GM12878 (cell line): ENCODE measurements at regions not wholly inside any gene's neighbourhood (a gene's known extent, or its start where the extent isn't known, plus 50 kb on each side); places are given as distances from the start of the nearest gene placed in this dataset.

Source experiments
- ATAC-seq: fragments of 200-7000 bp; cut with Tn5 transposase; 3 replicates; pipeline ENCODE4 v1.9.1; 2020; ENCODE audit warnings: mild to moderate bottlenecking, moderate library complexity
- BruUV-seq: library from RNA; stranded (reverse); fragments of 400-500 nt; replicated peaks from 2 replicates; lab custom pipeline; 2021; lab: Mats Ljungman, UMichigan
- CTCF ChIA-PET: fragments of 300-600 bp; sonication (Branson Sonifier 250); formaldehyde crosslinking; extraction: SDS; loops from one replicate; lab custom pipeline; 2021; ENCODE audit warnings: inconsistent platforms; lab: Yijun Ruan, JAX
- POLR2A ChIA-PET: fragments of 350-600 bp; formaldehyde crosslinking; extraction: SDS; loops from one replicate; lab custom pipeline; 2021; ENCODE audit warnings: inconsistent platforms; lab: Charles Lee
- RAD21 ChIA-PET: fragments of 300-600 bp; sonication (Branson Sonifier 250); formaldehyde crosslinking; loops from one replicate; lab custom pipeline; 2023; ENCODE audit warnings: antibody characterized with exemption; ENCODE audit not compliant: unreplicated experiment; lab: Charles Lee
- SMC1A ChIA-PET: fragments of 300-600 bp; sonication (Branson Sonifier 250); formaldehyde crosslinking; loops from one replicate; lab custom pipeline; 2023; ENCODE audit not compliant: unreplicated experiment, uncharacterized antibody; lab: Charles Lee
- DNase-seq: peaks from one replicate; pipeline ENCODE4 v3.0.0-alpha.2; 2011; ENCODE audit warnings: low read depth, low spot score
- FAIRE-seq: peaks from 3 replicates; lab custom pipeline; 2011; peaks lifted over from hg19 to GRCh38; lab: Jason Lieb, UNC
- H2AFZ ChIP-seq: 2 replicates; pipeline ENCODE4 v1.6.0; 2011; ENCODE audit warnings: low read depth, low read length, control low read depth; ENCODE audit not compliant: control insufficient read depth
- H3K27ac ChIP-seq: 2 replicates; pipeline ENCODE4 v1.5.1; 2011; ENCODE audit warnings: control low read depth; ENCODE audit not compliant: control insufficient read depth, insufficient read depth
- H3K27me3 ChIP-seq, 2 experiments: replicated peaks in 1 of 2; 2 replicates each; pipeline versions ENCODE4 v1.6.0 to v1.6.1; 2011; ENCODE audit warnings: low read length in 1 of 2; ENCODE audit not compliant: control insufficient read depth in 2 of 2, insufficient read depth in 2 of 2
- H3K36me3 ChIP-seq, 2 experiments: 2 replicates each; pipeline ENCODE4 v1.5.1; 2011; ENCODE audit warnings: low read length in 1 of 2; ENCODE audit not compliant: control insufficient read depth in 2 of 2, insufficient read depth in 2 of 2
- H3K4me1 ChIP-seq: 2 replicates; pipeline ENCODE4 v1.6.1; 2011; ENCODE audit warnings: mild to moderate bottlenecking, low read length, moderate library complexity, mixed read lengths; ENCODE audit not compliant: control insufficient read depth, insufficient read depth
- H3K4me2 ChIP-seq: 2 replicates; pipeline ENCODE4 v1.6.0; 2011; ENCODE audit warnings: control low read depth; ENCODE audit not compliant: control insufficient read depth, insufficient read depth
- H3K4me3 ChIP-seq: fragments of 200-600 bp; sonication (generic); 2 replicates; pipeline ENCODE4 v1.5.1; 2016
- H3K79me2 ChIP-seq: 2 replicates; pipeline ENCODE4 v1.6.0; 2011; ENCODE audit warnings: low read length; ENCODE audit not compliant: control insufficient read depth, insufficient read depth
- H3K9ac ChIP-seq: 2 replicates; pipeline ENCODE4 v1.8.0; 2011; ENCODE audit warnings: low read length, control low read depth, mixed read lengths; ENCODE audit not compliant: control insufficient read depth, insufficient read depth
- H3K9me3 ChIP-seq: replicated peaks from 3 replicates; pipeline ENCODE4 v1.5.1; 2011; ENCODE audit warnings: mild to moderate bottlenecking, low read length; ENCODE audit not compliant: control insufficient read depth, insufficient read depth
- H4K20me1 ChIP-seq: 2 replicates; pipeline ENCODE4 v1.6.0; 2011; ENCODE audit not compliant: control insufficient read depth, insufficient read depth
- CHD1 ChIP-seq: IDR thresholded peaks from 2 replicates; pipeline ENCODE4 v1.6.1; 2012; ENCODE audit warnings: low read depth, low read length, improper control_type of control experiment
- MXI1 ChIP-seq: fragments of 150-350 bp; IDR thresholded peaks from 2 replicates; pipeline ENCODE4 v1.6.1; 2011; ENCODE audit warnings: low read depth, mild to moderate bottlenecking, inconsistent platforms, low read length, improper control_type of control experiment
- NR2F1 ChIP-seq: fragments of 450-650 bp; conservative IDR thresholded peaks from 2 replicates; pipeline ENCODE4 v1.6.1; 2017; ENCODE audit warnings: mild to moderate bottlenecking
- POLR2A ChIP-seq: IDR thresholded peaks from 2 replicates; pipeline ENCODE4 v1.6.1; 2011; ENCODE audit warnings: low read depth, mild to moderate bottlenecking, low read length
- POLR2AphosphoS5 ChIP-seq: IDR thresholded peaks from 2 replicates; pipeline ENCODE4 v1.6.1; 2011; ENCODE audit warnings: mild to moderate bottlenecking, low read length, inconsistent platforms
- RFX5 ChIP-seq: IDR thresholded peaks from 2 replicates; pipeline ENCODE4 v1.6.1; 2011; ENCODE audit warnings: low read depth, low read length, improper control_type of control experiment
- SIX5 ChIP-seq: IDR thresholded peaks from 2 replicates; pipeline ENCODE4 v1.6.1; 2011; ENCODE audit warnings: mild to moderate bottlenecking, low read depth, low read length, moderate library complexity; ENCODE audit not compliant: severe bottlenecking
- SMARCA5 ChIP-seq: fragments of 450-650 bp; IDR thresholded peaks from 2 replicates; pipeline ENCODE4 v1.6.1; 2017; ENCODE audit warnings: mild to moderate bottlenecking
- TCF7 ChIP-seq: IDR thresholded peaks from 2 replicates; pipeline ENCODE4 v1.6.1; 2014; ENCODE audit warnings: antibody characterized with exemption, borderline replicate concordance
- ZNF24 ChIP-seq: fragments of 450-650 bp; IDR thresholded peaks from 2 replicates; pipeline ENCODE4 v1.6.1; 2017; ENCODE audit warnings: antibody characterized with exemption, mild to moderate bottlenecking
- ZSCAN29 ChIP-seq: fragments of 450-650 bp; IDR thresholded peaks from 2 replicates; pipeline ENCODE4 v1.6.1; 2017; ENCODE audit warnings: mild to moderate bottlenecking, moderate library complexity
- WGBS: methylation state at CpG from one replicate; pipeline ENCODE4 v1.1.6; 2016; ENCODE audit warnings: low lambda C conversion rate; ENCODE audit not compliant: insufficient replicate concordance, insufficient coverage; ENCODE audit errors: missing lambda C conversion rate; 5-methylcytosine and 5-hydroxymethylcytosine counted together
- in situ Hi-C: fragments of 300-500 bp; cut with MboI; formaldehyde crosslinking; loops from 9 replicates; pipeline ENCODE4 v1.14.3; 2018; ENCODE audit warnings: mixed read lengths
- intact Hi-C: fragments of 100-400 bp; cut with micrococcal nuclease; formaldehyde crosslinking; loops from one replicate; pipeline ENCODE4 v1.14.2; 2022; ENCODE audit not compliant: unreplicated experiment
- TF ChIP-seq, protein P1 (sequence below): IDR thresholded peaks from 2 replicates; pipeline ENCODE4 v1.6.1; 2011; ENCODE audit warnings: mild to moderate bottlenecking, low read depth, low read length, moderate library complexity; ENCODE audit not compliant: insufficient replicate concordance

DNA sequence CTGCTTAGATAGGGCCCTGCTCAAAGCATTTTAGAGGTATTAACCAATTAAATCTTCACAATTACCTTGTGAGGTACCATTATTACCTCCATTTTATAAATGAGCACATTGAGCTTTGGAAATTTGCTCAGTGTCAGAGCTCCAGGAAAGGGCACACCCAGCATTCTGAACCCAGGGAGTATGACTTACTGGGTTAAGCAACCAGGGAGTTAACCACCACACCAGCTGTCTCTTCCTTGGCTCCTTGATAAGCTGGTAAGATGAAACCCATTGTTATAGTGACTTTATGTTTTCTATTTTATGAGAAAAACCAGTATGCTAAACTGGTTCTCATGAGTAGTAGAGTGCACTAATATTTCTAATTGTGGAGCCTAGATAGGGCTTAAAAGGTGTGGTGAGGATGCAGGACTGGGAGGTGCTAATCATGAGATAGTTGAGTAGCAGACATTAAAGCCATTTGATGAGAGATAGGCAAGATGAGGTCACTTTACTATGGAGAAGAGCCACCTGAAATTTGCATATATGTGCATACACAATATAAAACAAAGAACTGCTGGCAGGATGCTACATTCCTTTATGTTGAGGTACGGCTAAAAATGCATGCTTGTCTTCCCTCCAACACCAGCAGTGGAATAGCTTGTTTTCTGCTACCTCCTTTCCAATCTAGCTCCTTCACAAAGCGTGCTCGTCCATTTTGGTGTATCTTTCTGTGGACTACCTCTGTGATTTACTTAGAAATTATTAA, 556.1 kb downstream of the SPRY1 start:
- TF ChIP-seq POLR2AphosphoS5 (no peak), CHD1 (no peak), NR2F1 (no peak), MXI1 (no peak), SMARCA5 (no peak), SIX5 (no peak), ZNF24 (no peak)
- BruUV-seq = no TSS peak
- Histone ChIP-seq H3K36me3 (no peaks in the 10 kb centered on the region), H3K9ac (no peak overlapping the region), H3K4me2 (no peak overlapping the region), H3K27me3 (no peaks in the 10 kb centered on the region), H3K9me3 (no peaks in the 10 kb centered on the region), H3K4me1 (no peaks in the 10 kb centered on the region), H3K4me3 (no peak overlapping the region), H3K79me2 (no peaks in the 10 kb centered on the region), H3K27ac (no peak overlapping the region), H4K20me1 (no peaks in the 10 kb centered on the region), H2AFZ (no peak overlapping the region)
- no peak for DNase-seq
- 24% methylated on average over 3 of the region's 3 CpGs for WGBS
- FAIRE-seq = no peak
- RAD21 ChIA-PET = no interaction called here
- intact Hi-C loops (no loop called here), in situ Hi-C loops (no loop called here)
- POLR2A ChIA-PET = no interaction called here
- SMC1A ChIA-PET = interaction anchor here (0.9 kb wide), 1 partner anchor 10 kb away, joined by 3 read pairs; no protein-coding TSS in a partner anchor
- CTCF ChIA-PET = no interaction called here
- ATAC-seq = no peak

DNA sequence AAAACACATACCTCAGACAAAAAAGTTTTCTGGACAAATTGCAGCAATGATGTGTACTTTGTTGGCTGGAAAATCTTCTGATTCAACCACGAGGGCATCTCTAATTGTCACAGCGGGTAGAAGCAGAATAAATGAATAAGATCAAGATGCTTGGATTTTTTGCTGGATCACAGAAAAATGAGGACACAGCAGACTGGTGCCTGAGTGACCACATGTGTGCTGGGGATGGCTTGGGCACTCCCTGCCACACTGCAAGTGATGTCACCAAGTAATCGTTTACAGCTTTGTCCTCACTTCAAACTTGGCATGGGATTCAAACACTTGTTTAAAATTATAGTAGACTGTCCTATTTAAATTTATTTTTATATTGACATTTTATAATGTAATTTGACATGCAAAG, 557.0 kb downstream of the SPRY1 start:
- no peaks in the 10 kb centered on the region for H4K20me1 ChIP-seq
- ChIA-PET POLR2A (no interaction called here), SMC1A (interaction anchor here (0.6 kb wide), 1 partner anchor 283 kb away, joined by 4 read pairs; no protein-coding TSS in a partner anchor), RAD21 (no interaction called here), CTCF (no interaction called here)
- no peaks in the 10 kb centered on the region for H3K27me3 ChIP-seq
- ATAC-seq = no peak
- H3K4me1 ChIP-seq = no peaks in the 10 kb centered on the region
- in situ Hi-C loops = no loop called here
- no peak for TF ChIP-seq ZSCAN29
- TF ChIP-seq SMARCA5 = no peak
- TF ChIP-seq TCF7 = no peak
- no peak for TF ChIP-seq POLR2A
- TF ChIP-seq RFX5 = no peak
- TF ChIP-seq, protein P1, sequence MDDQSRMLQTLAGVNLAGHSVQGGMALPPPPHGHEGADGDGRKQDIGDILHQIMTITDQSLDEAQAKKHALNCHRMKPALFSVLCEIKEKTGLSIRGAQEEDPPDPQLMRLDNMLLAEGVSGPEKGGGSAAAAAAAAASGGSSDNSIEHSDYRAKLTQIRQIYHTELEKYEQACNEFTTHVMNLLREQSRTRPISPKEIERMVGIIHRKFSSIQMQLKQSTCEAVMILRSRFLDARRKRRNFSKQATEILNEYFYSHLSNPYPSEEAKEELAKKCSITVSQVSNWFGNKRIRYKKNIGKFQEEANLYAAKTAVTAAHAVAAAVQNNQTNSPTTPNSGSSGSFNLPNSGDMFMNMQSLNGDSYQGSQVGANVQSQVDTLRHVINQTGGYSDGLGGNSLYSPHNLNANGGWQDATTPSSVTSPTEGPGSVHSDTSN = no peak
- H3K27ac ChIP-seq = no peak overlapping the region
- no peaks in the 10 kb centered on the region for H3K9me3 ChIP-seq
- FAIRE-seq = no peak
- no peak overlapping the region for H3K4me3 ChIP-seq
- no peaks in the 10 kb centered on the region for H3K79me2 ChIP-seq
- H2AFZ ChIP-seq = no peak overlapping the region
- DNase-seq = no peak
- intact Hi-C loops = no loop called here
- BruUV-seq = no TSS peak
- H3K9ac ChIP-seq = no peak overlapping the region
- H3K36me3 ChIP-seq = no peaks in the 10 kb centered on the region
- no peak overlapping the region for H3K4me2 ChIP-seq
- WGBS = 29% methylated on average over 3 of the region's 3 CpGs
